ENCODE measurements at regions not wholly inside any gene's neighbourhood (a gene's known extent, or its start where the extent isn't known, plus 50 kb on each side); places are given as distances from the start of the nearest gene placed in this dataset.
A peak's percentile ranks its signal among the peaks of the same experiment; 100 is the strongest.

DNA sequence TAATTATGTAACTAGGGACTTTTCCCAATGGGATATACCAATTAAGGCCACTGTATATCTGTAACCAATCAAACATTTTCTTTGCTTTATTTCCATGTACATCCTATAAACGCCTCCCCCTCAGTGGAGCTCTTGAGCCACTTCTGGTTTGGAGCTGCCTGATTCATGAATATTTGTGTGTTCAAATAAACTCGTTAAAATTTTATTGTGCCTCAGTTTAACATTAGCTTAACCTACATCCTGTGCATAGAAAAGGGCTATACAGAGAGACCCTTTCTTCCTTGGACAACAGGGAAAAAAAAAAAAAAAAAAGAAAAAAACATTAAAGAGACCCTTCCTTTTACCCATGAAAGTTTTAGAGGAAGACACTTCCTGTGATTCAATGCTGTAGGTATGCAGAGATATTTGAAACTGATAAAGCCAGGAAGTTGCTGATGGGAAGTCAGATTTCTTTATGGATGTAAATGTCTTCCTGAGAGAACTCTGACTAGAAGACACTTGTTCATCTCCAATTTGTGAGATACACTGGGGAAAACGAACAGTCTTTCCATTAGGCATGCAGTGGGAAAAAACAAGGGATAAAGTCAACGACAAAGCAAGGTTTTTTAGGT lies 614.6 kb upstream of the SOX11 start:
- WGBS, 2 experiments (ENCODE audit: insufficient coverage in 2 of 2), result 56 to 60% methylated on average over 1 to 2 of the region's 4 CpGs
- Histone ChIP-seq H3K36me3 (ENCODE audit: control insufficient read depth, insufficient read depth, low read length) (no peaks in the 10 kb centered on the region), H3K4me1 (ENCODE audit: control insufficient read depth, insufficient read depth, low read length, poor library complexity, severe bottlenecking) (peaks cover 19% of the 10 kb centered on the region), H3K4me3 (ENCODE audit: extremely low read depth, insufficient read depth, low read length, poor library complexity, severe bottlenecking) (no peak overlapping the region), H3K27ac (ENCODE audit: low read depth, low read length, severe bottlenecking) (peak overlapping the region; percentile 59), H3K9me3 (ENCODE audit: control insufficient read depth, low read length) (no peaks in the 10 kb centered on the region)

DNA sequence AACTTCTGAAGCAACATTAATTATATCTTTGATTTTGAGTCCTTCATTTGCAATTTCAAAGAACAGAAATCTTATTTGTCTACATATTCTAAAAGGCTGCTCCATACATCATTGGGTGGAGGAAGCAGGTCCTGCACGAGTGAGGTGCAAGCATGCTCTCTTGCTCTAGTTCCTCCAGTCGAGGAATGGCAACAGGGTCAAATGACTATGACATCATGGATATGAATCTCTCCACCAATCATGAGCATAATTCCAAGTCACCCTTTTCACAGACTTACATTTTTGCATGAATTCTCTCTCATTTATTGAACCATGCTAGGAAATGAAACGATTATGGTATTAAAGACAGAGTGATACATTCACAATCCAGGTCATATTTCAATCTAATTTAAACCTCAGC lies 608.8 kb upstream of the SOX11 start:
- H3K4me1 ChIP-seq (ENCODE audit: control insufficient read depth, insufficient read depth, low read length, poor library complexity, severe bottlenecking), result peaks cover 4% of the 10 kb centered on the region
- H3K27ac ChIP-seq (ENCODE audit: low read depth, low read length, severe bottlenecking), result no peak overlapping the region
- WGBS, 2 experiments (ENCODE audit: insufficient coverage in 2 of 2), result 83 to 100% methylated on average over 2 of the region's 3 CpGs
- H3K36me3 ChIP-seq (ENCODE audit: control insufficient read depth, insufficient read depth, low read length), result no peaks in the 10 kb centered on the region
- no peaks in the 10 kb centered on the region for H3K9me3 ChIP-seq (ENCODE audit: control insufficient read depth, low read length)
- H3K4me3 ChIP-seq (ENCODE audit: extremely low read depth, insufficient read depth, low read length, poor library complexity, severe bottlenecking), result no peak overlapping the region

DNA sequence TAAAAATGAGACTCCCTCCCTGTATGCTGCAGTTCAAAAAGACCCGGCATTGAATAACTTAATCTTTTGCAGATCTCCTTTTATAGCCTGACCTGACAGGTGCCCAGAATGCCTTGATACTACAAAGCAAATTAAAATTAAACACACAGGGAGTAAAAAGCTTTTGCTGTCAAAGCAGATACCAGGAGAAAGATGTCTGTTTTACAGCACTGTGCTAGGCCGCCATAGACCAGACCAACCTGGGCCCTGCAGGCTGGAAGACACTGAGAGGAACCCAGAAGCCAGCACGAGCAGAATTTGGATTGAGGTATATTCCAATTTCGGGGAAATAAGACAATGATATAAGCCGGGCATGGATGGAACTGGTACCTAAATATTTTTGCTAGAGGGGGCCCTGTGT lies 602.8 kb upstream of the SOX11 start:
- no peaks in the 10 kb centered on the region for H3K4me1 ChIP-seq (ENCODE audit: control insufficient read depth, insufficient read depth, low read length, poor library complexity, severe bottlenecking)
- 82 to 84% methylated on average over 4 of the region's 5 CpGs for WGBS, 2 experiments (ENCODE audit: insufficient coverage in 2 of 2)
- H3K9me3 ChIP-seq (ENCODE audit: control insufficient read depth, low read length), result no peaks in the 10 kb centered on the region
- H3K27ac ChIP-seq (ENCODE audit: low read depth, low read length, severe bottlenecking), result no peak overlapping the region
- H3K4me3 ChIP-seq (ENCODE audit: extremely low read depth, insufficient read depth, low read length, poor library complexity, severe bottlenecking), result no peak overlapping the region
- no peaks in the 10 kb centered on the region for H3K36me3 ChIP-seq (ENCODE audit: control insufficient read depth, insufficient read depth, low read length)

DNA sequence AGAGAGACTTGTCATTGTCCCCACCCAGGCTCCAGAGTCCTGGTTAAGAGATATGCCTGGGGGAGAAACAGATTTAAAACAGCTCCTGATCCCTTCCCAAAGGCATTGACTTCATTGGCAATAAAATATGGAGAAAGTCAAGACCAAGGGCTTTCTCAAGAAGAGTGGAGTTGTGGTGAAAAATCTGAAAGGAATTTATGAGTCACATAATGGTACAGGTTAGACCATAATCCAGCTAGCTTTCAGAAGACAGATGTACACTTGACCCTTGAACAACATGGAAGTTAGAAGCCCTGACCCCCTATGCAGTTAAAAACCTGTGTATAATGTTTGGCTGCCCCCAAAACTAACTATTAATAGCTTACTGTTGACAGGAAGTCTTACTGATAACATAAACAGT lies 599.1 kb upstream of the SOX11 start:
- no peaks in the 10 kb centered on the region for H3K9me3 ChIP-seq (ENCODE audit: control insufficient read depth, low read length)
- H3K27ac ChIP-seq (ENCODE audit: low read depth, low read length, severe bottlenecking), result no peak overlapping the region
- no peaks in the 10 kb centered on the region for H3K4me1 ChIP-seq (ENCODE audit: control insufficient read depth, insufficient read depth, low read length, poor library complexity, severe bottlenecking)
- H3K36me3 ChIP-seq (ENCODE audit: control insufficient read depth, insufficient read depth, low read length), result no peaks in the 10 kb centered on the region
- H3K4me3 ChIP-seq (ENCODE audit: extremely low read depth, insufficient read depth, low read length, poor library complexity, severe bottlenecking), result no peak overlapping the region

DNA sequence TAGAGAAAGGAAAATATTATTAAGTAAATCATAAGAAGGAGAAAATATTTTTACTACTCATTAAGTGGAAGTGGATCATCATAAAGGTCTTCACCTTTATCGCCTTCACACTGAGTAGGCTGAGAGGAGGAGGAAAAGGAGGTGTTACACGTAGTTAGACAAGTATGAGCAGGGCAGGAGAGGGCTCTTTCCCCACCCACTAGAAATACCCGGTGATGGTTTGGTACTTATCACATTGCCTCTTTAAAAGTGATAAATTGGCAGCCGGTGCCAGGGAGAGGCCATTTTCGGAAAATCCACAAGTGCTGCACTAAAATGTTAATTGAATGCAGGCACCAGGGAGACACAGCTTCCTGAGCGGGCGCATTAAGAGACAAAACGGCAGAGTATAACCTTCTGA lies 598.7 kb upstream of the SOX11 start:
- Histone ChIP-seq H3K36me3 (ENCODE audit: control insufficient read depth, insufficient read depth, low read length) (no peaks in the 10 kb centered on the region), H3K4me3 (ENCODE audit: extremely low read depth, insufficient read depth, low read length, poor library complexity, severe bottlenecking) (no peak overlapping the region), H3K27ac (ENCODE audit: low read depth, low read length, severe bottlenecking) (no peak overlapping the region), H3K4me1 (ENCODE audit: control insufficient read depth, insufficient read depth, low read length, poor library complexity, severe bottlenecking) (no peaks in the 10 kb centered on the region), H3K9me3 (ENCODE audit: control insufficient read depth, low read length) (no peaks in the 10 kb centered on the region)
- WGBS, 2 experiments (ENCODE audit: insufficient coverage in 2 of 2), result 99 to 100% methylated on average over 6 to 7 of the region's 8 CpGs

DNA sequence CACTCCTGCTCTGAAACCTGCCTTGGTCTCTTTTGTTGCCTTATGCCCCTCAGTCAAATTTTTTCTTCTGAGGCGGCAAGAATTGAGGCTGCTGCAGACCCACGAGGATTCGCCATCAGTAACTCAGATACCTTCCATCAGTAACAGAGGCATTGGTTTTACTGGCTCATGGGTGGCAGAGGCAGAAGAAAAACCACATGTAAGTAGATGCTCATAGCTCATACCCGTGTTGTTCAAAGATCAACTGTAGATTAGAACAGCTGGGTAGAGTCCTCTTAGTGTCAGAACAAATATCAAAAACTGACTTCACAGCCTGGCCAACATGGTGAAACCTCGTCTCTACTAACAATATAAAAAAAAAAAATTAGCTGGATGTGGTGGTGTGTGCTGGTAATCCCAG lies 598.0 kb upstream of the SOX11 start:
- no peaks in the 10 kb centered on the region for H3K9me3 ChIP-seq (ENCODE audit: control insufficient read depth, low read length)
- H3K27ac ChIP-seq (ENCODE audit: low read depth, low read length, severe bottlenecking), result no peak overlapping the region
- H3K4me3 ChIP-seq (ENCODE audit: extremely low read depth, insufficient read depth, low read length, poor library complexity, severe bottlenecking), result no peak overlapping the region
- 93% methylated on average over 3 of the region's 5 CpGs; no CpG with 5 or more reads in 1 of the 2 experiments for WGBS, 2 experiments (ENCODE audit: insufficient coverage in 2 of 2)
- H3K36me3 ChIP-seq (ENCODE audit: control insufficient read depth, insufficient read depth, low read length), result no peaks in the 10 kb centered on the region
- no peaks in the 10 kb centered on the region for H3K4me1 ChIP-seq (ENCODE audit: control insufficient read depth, insufficient read depth, low read length, poor library complexity, severe bottlenecking)

DNA sequence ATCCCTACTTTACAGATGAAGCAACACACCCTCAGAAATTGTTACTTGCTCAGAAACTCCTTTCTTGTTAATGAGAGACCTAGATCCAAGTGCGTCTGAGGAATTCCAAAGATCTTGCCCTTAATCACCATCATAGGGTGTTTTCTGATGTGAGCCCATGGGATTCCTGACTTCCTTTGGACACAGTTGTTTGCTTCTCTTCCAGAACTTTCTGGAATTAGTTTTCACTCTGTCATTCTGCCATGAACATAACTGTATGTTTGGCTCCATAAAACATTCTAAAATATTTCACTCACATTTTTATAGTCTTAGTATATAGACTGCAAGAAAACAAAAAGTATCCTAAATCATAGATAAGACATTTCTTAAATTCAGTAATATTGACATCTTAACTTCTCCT lies 593.9 kb upstream of the SOX11 start:
- 86 to 88% methylated on average over 1 of the region's 1 CpG for WGBS, 2 experiments (ENCODE audit: insufficient coverage in 2 of 2)
- Histone ChIP-seq H3K9me3 (ENCODE audit: control insufficient read depth, low read length) (no peaks in the 10 kb centered on the region), H3K4me1 (ENCODE audit: control insufficient read depth, insufficient read depth, low read length, poor library complexity, severe bottlenecking) (no peaks in the 10 kb centered on the region), H3K4me3 (ENCODE audit: extremely low read depth, insufficient read depth, low read length, poor library complexity, severe bottlenecking) (no peak overlapping the region), H3K36me3 (ENCODE audit: control insufficient read depth, insufficient read depth, low read length) (no peaks in the 10 kb centered on the region), H3K27ac (ENCODE audit: low read depth, low read length, severe bottlenecking) (no peak overlapping the region)

DNA sequence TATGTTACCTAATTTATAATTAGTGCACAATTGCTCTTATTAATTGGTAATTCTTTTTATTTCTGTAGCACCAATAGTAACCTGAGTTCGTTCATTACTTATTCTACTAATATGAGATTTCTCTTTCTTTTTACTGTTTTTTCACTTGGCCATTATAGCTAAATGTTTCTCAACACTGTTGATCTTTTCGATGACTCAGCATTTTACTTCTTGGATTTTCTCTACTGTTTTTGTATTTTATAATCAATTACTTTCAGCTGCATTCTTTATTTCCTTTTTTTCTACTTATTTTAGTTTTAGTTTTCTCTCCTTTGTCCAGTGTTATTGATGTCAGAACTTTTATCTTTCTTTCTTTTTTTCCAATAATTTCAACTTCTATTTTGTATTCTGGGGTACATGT lies 589.4 kb upstream of the SOX11 start:
- H3K4me3 ChIP-seq (ENCODE audit: extremely low read depth, insufficient read depth, low read length, poor library complexity, severe bottlenecking), result no peak overlapping the region
- no CpG with 5 or more reads among the region's 2 CpGs for WGBS, 2 experiments (ENCODE audit: insufficient coverage in 2 of 2)

DNA sequence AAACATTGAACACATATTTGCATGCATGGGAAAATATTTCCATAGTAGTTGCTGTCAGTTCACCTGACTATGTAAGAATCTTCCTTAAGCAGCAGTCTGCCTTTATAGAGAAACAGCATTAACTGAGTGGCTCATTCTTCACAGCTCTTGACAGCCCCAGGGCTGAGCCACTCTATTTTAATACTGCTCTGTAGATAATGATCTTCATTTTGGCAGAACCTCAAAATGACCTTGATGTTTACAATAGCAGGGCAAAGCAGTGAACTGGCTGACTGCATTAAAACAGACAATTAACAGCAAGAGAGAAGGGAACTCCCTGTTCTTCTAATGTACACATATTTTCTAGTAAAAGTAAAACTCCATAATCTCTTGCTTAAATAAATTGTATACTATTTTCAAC lies 580.6 kb upstream of the SOX11 start:
- Histone ChIP-seq H3K36me3 (ENCODE audit: control insufficient read depth, insufficient read depth, low read length) (no peaks in the 10 kb centered on the region), H3K27ac (ENCODE audit: low read depth, low read length, severe bottlenecking) (no peak overlapping the region), H3K4me1 (ENCODE audit: control insufficient read depth, insufficient read depth, low read length, poor library complexity, severe bottlenecking) (no peaks in the 10 kb centered on the region), H3K4me3 (ENCODE audit: extremely low read depth, insufficient read depth, low read length, poor library complexity, severe bottlenecking) (no peak overlapping the region), H3K9me3 (ENCODE audit: control insufficient read depth, low read length) (peaks cover 21% of the 10 kb centered on the region)

More for the DNA sequence above, 589.4 kb upstream of the SOX11 start:
- Histone ChIP-seq H3K9me3 (ENCODE audit: control insufficient read depth, low read length) (no peaks in the 10 kb centered on the region), H3K36me3 (ENCODE audit: control insufficient read depth, insufficient read depth, low read length) (no peaks in the 10 kb centered on the region), H3K27ac (ENCODE audit: low read depth, low read length, severe bottlenecking) (no peak overlapping the region), H3K4me1 (ENCODE audit: control insufficient read depth, insufficient read depth, low read length, poor library complexity, severe bottlenecking) (no peaks in the 10 kb centered on the region)

DNA sequence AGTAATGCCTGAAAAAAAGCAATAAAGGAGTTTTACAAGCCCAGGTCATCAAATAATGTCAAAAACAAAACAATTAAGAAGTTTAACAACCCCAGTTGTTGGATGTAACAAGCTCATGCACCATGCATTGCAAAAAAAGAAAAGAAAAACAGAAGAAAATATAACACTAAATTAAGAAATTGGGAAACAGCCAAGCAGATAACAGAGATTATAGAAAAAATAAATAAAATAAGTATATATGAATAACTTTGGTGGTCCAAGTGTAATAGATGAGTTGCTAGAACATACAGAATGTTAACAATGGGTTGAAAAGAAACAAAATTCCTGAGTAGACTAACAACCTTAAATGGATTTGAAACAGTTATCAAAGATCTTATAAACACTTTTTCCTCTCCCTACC lies 573.1 kb upstream of the SOX11 start:
- Histone ChIP-seq H3K36me3 (ENCODE audit: control insufficient read depth, insufficient read depth, low read length) (no peaks in the 10 kb centered on the region), H3K27ac (ENCODE audit: low read depth, low read length, severe bottlenecking) (no peak overlapping the region), H3K4me1 (ENCODE audit: control insufficient read depth, insufficient read depth, low read length, poor library complexity, severe bottlenecking) (no peaks in the 10 kb centered on the region), H3K9me3 (ENCODE audit: control insufficient read depth, low read length) (peaks cover 9% of the 10 kb centered on the region), H3K4me3 (ENCODE audit: extremely low read depth, insufficient read depth, low read length, poor library complexity, severe bottlenecking) (no peak overlapping the region)

DNA sequence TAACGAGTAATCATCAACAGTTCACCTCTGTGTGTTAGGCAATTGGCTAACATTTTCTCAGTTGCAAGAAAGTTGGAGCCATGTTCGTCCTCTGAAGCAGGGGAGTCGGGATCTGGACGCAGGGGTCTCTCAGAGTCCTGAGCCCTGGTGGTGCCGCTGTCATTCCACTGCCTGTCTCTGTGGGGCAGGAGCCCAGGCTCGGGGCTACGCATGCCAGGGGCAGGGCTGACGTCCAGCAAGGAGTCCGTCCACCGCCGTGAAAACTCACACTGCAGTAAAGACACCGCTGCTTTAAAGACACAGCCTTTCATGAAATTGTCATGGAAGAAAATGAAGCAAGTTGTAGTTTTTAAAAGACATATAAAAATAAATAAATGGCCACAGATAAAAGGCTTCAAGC lies 571.1 kb upstream of the SOX11 start:
- H3K9me3 ChIP-seq (ENCODE audit: control insufficient read depth, low read length), result no peaks in the 10 kb centered on the region
- 86 to 89% methylated on average over 6 to 10 of the region's 12 CpGs for WGBS, 2 experiments (ENCODE audit: insufficient coverage in 2 of 2)
- H3K4me1 ChIP-seq (ENCODE audit: control insufficient read depth, insufficient read depth, low read length, poor library complexity, severe bottlenecking), result no peaks in the 10 kb centered on the region
- H3K27ac ChIP-seq (ENCODE audit: low read depth, low read length, severe bottlenecking), result peak overlapping the region; percentile 23
- no peaks in the 10 kb centered on the region for H3K36me3 ChIP-seq (ENCODE audit: control insufficient read depth, insufficient read depth, low read length)
- H3K4me3 ChIP-seq (ENCODE audit: extremely low read depth, insufficient read depth, low read length, poor library complexity, severe bottlenecking), result no peak overlapping the region

DNA sequence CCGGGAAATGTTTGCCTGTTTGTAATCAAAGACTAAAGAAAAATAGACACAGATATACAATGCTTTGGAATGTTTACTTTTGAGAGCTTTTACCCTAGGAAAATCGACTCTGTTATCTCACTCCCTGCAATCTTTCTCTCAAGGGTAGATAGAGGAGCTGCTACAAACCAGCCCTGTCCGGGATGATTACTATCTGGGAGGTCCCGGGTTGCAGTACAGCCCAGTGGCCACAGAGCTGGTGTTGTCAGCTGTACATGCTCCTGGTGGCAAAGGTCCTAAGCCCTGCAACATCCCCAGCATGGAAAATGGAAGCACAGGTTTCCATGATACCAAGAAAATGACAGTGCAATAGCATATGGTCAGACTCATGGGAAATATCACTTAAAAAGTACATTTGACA lies 570.5 kb upstream of the SOX11 start:
- WGBS, 2 experiments (ENCODE audit: insufficient coverage in 2 of 2), result 37 to 50% methylated on average over 2 of the region's 4 CpGs
- peak overlapping the region; percentile 23 for H3K27ac ChIP-seq (ENCODE audit: low read depth, low read length, severe bottlenecking)
- no peaks in the 10 kb centered on the region for H3K4me1 ChIP-seq (ENCODE audit: control insufficient read depth, insufficient read depth, low read length, poor library complexity, severe bottlenecking)
- no peaks in the 10 kb centered on the region for H3K9me3 ChIP-seq (ENCODE audit: control insufficient read depth, low read length)
- no peak overlapping the region for H3K4me3 ChIP-seq (ENCODE audit: extremely low read depth, insufficient read depth, low read length, poor library complexity, severe bottlenecking)
- no peaks in the 10 kb centered on the region for H3K36me3 ChIP-seq (ENCODE audit: control insufficient read depth, insufficient read depth, low read length)
